ENCODE measurements at regions not wholly inside any gene's neighbourhood (a gene's known extent, or its start where the extent isn't known, plus 50 kb on each side); places are given as distances from the start of the nearest gene placed in this dataset.

DNA sequence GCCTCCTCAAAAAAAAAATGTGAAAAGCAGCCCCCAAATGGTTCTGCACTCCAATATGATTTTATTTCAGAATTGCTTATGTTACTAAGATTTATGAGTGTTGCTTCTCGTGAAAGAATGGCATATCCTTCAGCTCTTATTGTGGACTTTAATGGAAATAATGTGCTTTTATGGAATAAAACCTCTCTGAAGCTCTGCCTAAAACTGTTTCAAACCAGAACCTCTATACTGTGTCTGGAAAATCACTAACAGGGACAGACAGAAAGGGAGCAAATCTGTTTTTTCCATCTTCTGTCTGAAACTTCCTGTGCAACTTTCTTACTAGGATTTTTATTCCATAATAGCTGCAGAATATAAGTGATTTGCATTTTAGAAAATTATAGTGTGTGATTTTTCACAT is 493.1 kb downstream of the ANKRD50 start:
- no peak for DNase-seq (ENCODE audit: low read depth in 2 of 2)

DNA sequence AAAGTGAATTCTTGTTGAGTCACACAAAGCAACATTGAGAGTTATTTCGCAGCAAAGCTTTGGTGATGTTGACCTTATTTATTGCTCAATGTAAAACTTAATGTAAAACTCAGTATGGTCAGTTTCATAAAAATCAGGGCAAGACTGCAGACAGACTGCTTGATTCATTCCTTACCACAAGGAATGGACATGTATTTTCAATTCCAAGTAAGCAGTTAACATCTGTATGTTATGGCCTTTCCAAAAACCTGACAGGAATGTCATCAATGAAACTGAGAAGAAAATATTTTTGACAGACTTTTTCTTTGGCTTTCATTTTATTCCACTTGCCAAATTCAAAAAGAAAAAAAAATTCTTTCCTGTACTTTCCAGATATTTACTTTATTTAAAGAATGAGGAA is 488.3 kb downstream of the ANKRD50 start:
- DNase-seq (ENCODE audit: low read depth in 2 of 2), result no peak

DNA sequence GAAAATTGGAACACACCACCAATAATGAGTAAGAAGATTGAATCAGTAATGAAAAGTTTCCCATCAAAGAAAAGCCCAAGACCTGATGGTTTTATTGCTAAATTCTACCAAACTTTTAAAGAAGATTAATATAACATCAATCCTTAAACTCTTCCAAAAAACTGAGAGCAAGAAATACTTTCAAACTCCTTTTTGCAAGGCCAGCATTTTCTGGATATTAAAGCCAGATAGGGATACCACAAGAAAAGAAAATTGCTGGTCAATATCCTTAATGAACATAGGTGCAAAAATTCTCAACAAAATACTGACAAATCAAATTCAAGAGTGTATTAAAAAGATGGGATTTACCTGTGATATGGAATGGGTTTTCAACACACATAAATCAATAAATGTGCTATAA is 484.6 kb downstream of the ANKRD50 start:
- no peak for DNase-seq (ENCODE audit: low read depth in 2 of 2)

- DNase-seq (ENCODE audit: low read depth in 2 of 2), result no peak
These were observed 482.3 kb downstream of the ANKRD50 start for GRCh38 chr4:124230268-124230667.

DNA sequence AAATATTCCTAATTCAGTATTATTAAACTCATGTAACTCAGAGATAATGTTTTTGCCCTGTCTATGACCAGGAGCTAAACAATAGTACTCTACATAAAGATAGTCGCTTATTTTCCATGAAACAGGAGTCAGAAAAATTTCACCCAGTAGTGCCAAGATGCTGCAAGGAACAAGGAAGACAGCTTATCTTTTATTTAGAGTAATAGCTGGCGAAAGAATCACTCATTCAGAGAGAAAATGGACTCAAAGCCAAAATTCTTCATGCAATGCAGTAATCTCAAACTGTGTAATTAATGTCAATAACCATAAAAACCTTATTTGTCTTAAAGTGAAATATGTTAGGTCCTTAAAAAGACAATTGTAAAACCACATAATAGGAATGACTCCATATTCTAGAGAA is 477.8 kb downstream of the ANKRD50 start:
- DNase-seq (ENCODE audit: low read depth in 2 of 2), result no peak

DNA sequence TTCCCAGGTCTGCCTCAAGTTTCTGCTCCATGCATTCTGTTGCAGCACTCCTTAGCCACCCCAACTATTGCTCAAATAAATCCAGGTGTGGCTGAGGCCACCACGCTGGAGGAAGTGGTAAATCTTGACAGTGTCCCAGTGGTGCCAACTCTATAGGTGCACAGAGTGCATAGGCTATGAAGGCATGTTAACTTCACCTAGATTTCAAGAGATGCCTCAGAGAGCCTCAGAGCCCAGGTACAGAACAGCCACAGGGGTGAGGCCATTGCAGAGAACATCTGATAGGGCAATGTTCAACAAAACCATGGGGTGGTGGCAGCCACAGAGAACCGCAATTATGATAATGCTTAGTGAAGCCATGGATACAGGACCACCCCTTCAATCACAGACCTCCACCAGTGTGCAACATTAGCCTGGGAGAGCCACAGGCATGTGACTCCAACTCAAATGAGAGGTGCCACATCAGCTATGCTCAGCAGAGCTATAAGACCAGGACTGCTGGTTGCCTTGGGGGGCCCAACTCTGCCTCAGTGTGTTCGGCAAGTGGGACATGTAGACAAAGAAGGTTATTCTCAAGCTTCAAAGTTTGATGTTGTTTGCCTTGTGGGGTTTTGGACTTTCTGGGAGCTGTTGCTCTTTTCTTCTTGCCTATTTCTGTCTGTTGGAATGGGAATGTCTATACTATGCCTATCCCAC is 468.7 kb downstream of the ANKRD50 start:
- DNase-seq (ENCODE audit: low read depth in 2 of 2), result no peak

- DNase-seq (ENCODE audit: low read depth in 2 of 2), result no peak
These were observed 459.5 kb downstream of the ANKRD50 start for GRCh38 chr4:124253080-124253479.

GRCh38 chr4:124262211-124263179 is 450.0 kb downstream of the ANKRD50 start:
- DNase-seq (ENCODE audit: low read depth in 2 of 2), result peak in 1 of 2 donors; percentile 13

GRCh38 chr4:124265701-124266100 is 446.8 kb downstream of the ANKRD50 start:
- DNase-seq (ENCODE audit: low read depth in 2 of 2), result no peak

- DNase-seq (ENCODE audit: low read depth in 2 of 2), result no peak
These were observed 445.8 kb downstream of the ANKRD50 start for GRCh38 chr4:124266721-124267120.

- DNase-seq (ENCODE audit: low read depth in 2 of 2), result no peak
These were observed 436.1 kb downstream of the ANKRD50 start for GRCh38 chr4:124276461-124276860.

DNA sequence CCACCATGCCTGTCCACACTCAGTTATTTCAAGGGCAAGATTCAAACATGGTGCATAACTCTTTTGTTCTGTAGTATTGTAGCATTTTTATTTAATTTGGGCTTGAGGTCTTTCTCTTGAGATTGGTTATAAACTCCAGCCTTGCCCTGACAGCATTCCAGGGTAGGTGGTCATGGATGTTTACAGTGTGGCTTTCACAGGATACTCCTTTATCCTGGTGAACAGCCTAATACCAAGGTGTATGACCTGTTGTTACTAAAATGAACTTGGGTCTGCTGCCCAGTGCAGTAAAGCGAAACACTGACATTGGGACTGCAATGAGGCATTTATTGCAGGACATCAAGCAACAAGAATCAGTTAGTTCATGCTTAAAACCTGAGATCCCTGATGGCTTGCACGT is 434.8 kb downstream of the ANKRD50 start:
- DNase-seq (ENCODE audit: low read depth in 2 of 2), result no peak

DNA sequence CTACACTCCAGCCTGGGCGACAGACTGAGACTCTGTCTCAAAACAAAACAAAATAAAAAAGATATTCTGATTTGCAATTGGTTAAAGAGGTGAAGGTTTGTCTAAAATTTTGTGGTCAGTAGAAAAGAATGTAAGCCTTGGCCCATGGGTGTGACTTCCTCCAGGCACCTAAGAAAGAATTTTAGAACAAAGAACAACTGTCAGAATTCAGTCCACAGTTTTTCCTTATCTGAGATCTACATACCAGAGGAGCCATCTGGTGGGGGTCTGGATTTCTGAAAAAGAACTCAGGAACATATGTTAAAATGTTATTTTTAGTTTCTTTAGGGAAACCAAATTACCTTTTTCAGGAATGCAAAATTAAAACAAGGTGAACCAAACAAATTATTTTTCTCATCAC is 434.1 kb downstream of the ANKRD50 start:
- no peak for DNase-seq (ENCODE audit: low read depth in 2 of 2)

DNA sequence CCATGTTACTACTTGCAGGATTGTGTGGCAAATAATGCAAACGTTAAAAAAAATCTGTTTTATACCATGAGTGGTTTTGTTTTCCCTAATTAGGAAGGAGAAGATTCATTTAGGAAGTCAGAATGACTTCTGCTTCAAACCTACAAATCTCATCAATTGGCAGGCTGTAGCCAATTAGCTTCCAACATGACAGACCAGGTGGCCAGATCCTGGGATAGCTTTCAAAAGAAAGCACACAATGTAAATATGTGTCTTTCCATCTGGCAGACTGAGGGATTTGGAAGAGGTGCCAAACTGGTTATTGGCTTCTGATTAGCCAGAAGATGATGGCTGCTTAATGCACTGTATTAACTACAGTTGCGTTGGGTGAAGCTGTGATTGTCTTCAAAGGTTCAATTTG is 432.8 kb downstream of the ANKRD50 start:
- DNase-seq (ENCODE audit: low read depth in 2 of 2), result no peak

DNA sequence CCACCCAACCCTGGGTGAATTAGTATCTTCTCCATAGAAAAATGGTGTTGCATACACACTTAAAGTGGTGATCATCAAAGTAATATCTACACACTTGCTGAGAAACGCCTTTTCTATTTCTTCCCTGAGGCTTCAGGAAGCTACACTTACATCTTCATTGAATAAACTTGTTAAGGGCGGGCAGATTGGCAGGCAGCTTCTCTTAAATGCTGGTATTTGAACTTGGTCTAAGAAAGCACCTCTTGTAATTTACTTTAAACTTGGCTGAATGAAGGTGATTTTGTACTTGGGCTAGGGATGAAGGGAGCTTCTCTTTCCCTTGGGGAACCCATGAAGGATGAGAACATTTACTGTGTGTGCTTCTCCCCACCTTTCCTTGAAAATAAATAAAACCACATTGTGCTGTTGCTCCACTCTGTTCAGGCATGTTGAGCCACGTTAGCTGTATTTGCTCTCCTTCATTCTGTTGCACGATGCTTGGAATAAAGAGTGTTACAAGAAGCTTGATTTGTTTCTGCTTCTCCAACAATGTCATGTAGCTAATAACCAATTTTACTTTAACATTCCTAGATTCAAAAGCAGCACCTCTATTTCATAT is 430.1 kb downstream of the ANKRD50 start:
- no peak for DNase-seq (ENCODE audit: low read depth in 2 of 2)

GRCh38 chr4:124288706-124289486 is 423.6 kb downstream of the ANKRD50 start:
- DNase-seq (ENCODE audit: low read depth in 2 of 2), result no peak

GRCh38 chr4:124290678-124291077 is 421.9 kb downstream of the ANKRD50 start:
- DNase-seq (ENCODE audit: low read depth in 2 of 2), result no peak

- no peak for DNase-seq (ENCODE audit: low read depth in 2 of 2)
These were observed 417.1 kb downstream of the ANKRD50 start for GRCh38 chr4:124295413-124295812.

GRCh38 chr4:124304941-124305340 is 407.6 kb downstream of the ANKRD50 start:
- no peak for DNase-seq (ENCODE audit: low read depth in 2 of 2)

DNA sequence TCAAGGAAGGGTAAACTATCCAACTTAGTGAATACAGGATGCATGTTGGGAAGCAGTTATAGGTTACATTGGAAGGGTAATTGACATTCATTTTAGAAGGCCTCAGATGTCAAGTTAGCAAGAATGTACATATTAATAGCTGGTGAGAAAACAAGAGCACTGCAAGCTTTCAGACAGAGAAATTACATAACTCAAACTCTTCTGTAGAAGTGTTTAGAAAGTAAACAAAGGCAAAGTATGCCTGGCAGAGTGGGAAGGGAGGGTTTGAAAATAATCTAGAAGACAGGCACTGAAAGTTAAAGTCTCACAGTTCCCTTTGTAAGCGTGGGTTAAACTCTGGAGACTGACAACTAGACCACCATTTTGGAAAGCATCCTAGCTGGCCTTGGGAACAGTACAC is 406.2 kb downstream of the ANKRD50 start:
- DNase-seq (ENCODE audit: low read depth in 2 of 2), result no peak

DNA sequence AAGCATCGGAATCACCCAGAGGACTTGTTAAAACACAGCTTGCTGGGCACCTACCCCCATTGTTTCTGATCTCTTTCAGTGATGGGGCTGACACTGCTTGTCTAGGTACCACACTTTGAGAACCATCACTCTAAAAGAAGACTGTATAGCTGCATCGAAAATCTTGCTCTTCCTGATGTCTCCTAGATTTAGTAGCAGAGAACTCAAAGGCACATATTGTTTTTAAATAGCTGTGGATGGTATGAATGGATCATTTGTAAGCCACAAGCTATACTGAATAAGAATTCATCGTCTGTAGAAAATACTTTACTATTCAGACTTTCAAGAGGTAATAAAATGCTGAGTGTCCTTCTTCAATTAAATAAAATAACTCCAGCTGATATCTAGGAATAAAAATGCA is 405.4 kb downstream of the ANKRD50 start:
- no peak for DNase-seq (ENCODE audit: low read depth in 2 of 2)

GRCh38 chr4:124318292-124318691 is 394.2 kb downstream of the ANKRD50 start:
- no peak for DNase-seq (ENCODE audit: low read depth in 2 of 2)

Data from stimulated activated CD4-positive, alpha-beta T cell treated with anti-CD3 and anti-CD28 coated beads, Interleukin-1b, Interleukin-23, amount 100 ng/mL, for 1 hour (primary cell).